Lower leg skin (tissue), 3 donors: ENCODE measurements at regions not wholly inside any gene's neighbourhood (a gene's known extent, or its start where the extent isn't known, plus 50 kb on each side); places are given as distances from the start of the nearest gene placed in this dataset.

Experiments
- CTCF ChIP-seq, 3 donors: fragments of 450-650 bp; IDR thresholded peaks; one replicate each; pipeline ENCODE4 v1.5.1; 2016; ENCODE audit warnings: antibody characterized with exemption in 3 of 3, mild to moderate bottlenecking in 3 of 3, moderate library complexity in 2 of 3
- POLR2A ChIP-seq, 2 donors: fragments of 450-650 bp; IDR thresholded peaks; one replicate each; pipeline ENCODE4 v1.6.1; 2016 to 2017; ENCODE audit warnings: antibody characterized with exemption in 2 of 2, mild to moderate bottlenecking in 1 of 2, moderate library complexity in 1 of 2

DNA sequence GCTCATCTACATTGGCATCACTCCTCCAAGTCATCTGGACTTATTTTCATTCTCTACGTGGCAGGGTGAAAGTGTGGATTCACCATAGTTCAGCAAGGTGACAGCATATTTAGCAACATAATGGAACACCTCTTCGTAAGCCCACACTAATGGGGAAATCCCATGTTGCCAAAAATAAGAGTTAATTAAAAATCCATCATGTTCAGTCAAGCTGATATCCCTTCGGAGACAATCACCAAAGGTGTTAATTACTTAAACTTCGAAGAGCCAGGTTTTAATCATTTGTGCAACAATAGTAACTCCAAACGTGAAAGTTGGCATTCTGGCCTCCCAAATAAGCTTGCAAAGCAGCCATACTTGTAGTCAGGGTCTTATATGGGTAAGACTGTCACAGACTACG is 242.9 kb downstream of the NSG2 start:
- no peak for TF ChIP-seq CTCF (IDR thresholded peaks at IDR 0.05)
- TF ChIP-seq POLR2A (IDR thresholded peaks at IDR 0.05): no peak
